ENCODE measurements at regions not wholly inside any gene's neighbourhood (a gene's known extent, or its start where the extent isn't known, plus 50 kb on each side); places are given as distances from the start of the nearest gene placed in this dataset.

- Mint-ChIP-seq H3K27me3 (ENCODE audit: low read depth) (no peaks in the 10 kb centered on the region), H3K4me3 (no peak overlapping the region), H3K36me3 (ENCODE audit: low read depth) (no peaks in the 10 kb centered on the region), H3K9me3 (no peaks in the 10 kb centered on the region), H3K27ac (ENCODE audit: unreplicated experiment) (no peak overlapping the region), H3K4me1 (no peaks in the 10 kb centered on the region)
- no peak for DNase-seq (ENCODE audit: low read depth, low spot score)
- no peak for TF ChIP-seq CTCF (conservative IDR thresholded peaks at IDR 0.05)
Observed at GRCh38 chr18:78740876-78741275, 238.7 kb upstream of the SALL3 start.

GRCh38 chr18:78741381-78742217 lies 238.0 kb upstream of the SALL3 start:
- Mint-ChIP-seq H3K9me3 (no peaks in the 10 kb centered on the region), H3K36me3 (ENCODE audit: low read depth) (no peaks in the 10 kb centered on the region), H3K4me3 (no peak overlapping the region), H3K27me3 (ENCODE audit: low read depth) (no peaks in the 10 kb centered on the region), H3K4me1 (no peaks in the 10 kb centered on the region), H3K27ac (ENCODE audit: unreplicated experiment) (no peak overlapping the region)
- TF ChIP-seq CTCF (conservative IDR thresholded peaks at IDR 0.05): no peak
- no peak for DNase-seq (ENCODE audit: low read depth, low spot score)

- H3K27me3 Mint-ChIP-seq (ENCODE audit: low read depth): no peaks in the 10 kb centered on the region
- no peaks in the 10 kb centered on the region for H3K9me3 Mint-ChIP-seq
- no peak overlapping the region for H3K27ac Mint-ChIP-seq (ENCODE audit: unreplicated experiment)
- H3K4me1 Mint-ChIP-seq: no peaks in the 10 kb centered on the region
- H3K4me3 Mint-ChIP-seq: no peak overlapping the region
- no peak for TF ChIP-seq CTCF (conservative IDR thresholded peaks at IDR 0.05)
- no peaks in the 10 kb centered on the region for H3K36me3 Mint-ChIP-seq (ENCODE audit: low read depth)
- DNase-seq (ENCODE audit: low read depth, low spot score): no peak
Observed at GRCh38 chr18:78742218-78742745, 237.3 kb upstream of the SALL3 start.

- H3K9me3 Mint-ChIP-seq: no peaks in the 10 kb centered on the region
- no peak for DNase-seq (ENCODE audit: low read depth, low spot score)
- H3K36me3 Mint-ChIP-seq (ENCODE audit: low read depth): no peaks in the 10 kb centered on the region
- H3K4me1 Mint-ChIP-seq: no peaks in the 10 kb centered on the region
- no peaks in the 10 kb centered on the region for H3K27me3 Mint-ChIP-seq (ENCODE audit: low read depth)
- H3K4me3 Mint-ChIP-seq: no peak overlapping the region
- no peak for TF ChIP-seq CTCF (conservative IDR thresholded peaks at IDR 0.05)
- H3K27ac Mint-ChIP-seq (ENCODE audit: unreplicated experiment): no peak overlapping the region
Observed at GRCh38 chr18:78743078-78743477, 236.5 kb upstream of the SALL3 start.

GRCh38 chr18:78751664-78752063 lies 228.0 kb upstream of the SALL3 start:
- Mint-ChIP-seq H3K36me3 (ENCODE audit: low read depth) (no peaks in the 10 kb centered on the region), H3K4me1 (no peaks in the 10 kb centered on the region), H3K27ac (ENCODE audit: unreplicated experiment) (no peak overlapping the region), H3K27me3 (ENCODE audit: low read depth) (peaks cover 8% of the 10 kb centered on the region), H3K4me3 (no peak overlapping the region), H3K9me3 (no peaks in the 10 kb centered on the region)
- TF ChIP-seq CTCF (conservative IDR thresholded peaks at IDR 0.05): no peak
- no peak for DNase-seq (ENCODE audit: low read depth, low spot score)

Measured in neural crest cell (in vitro differentiated cells).